ENCODE measurements at regions not wholly inside any gene's neighbourhood (a gene's known extent, or its start where the extent isn't known, plus 50 kb on each side); places are given as distances from the start of the nearest gene placed in this dataset.

GRCh38 chr2:176960061-176960460 lies 252.5 kb upstream of the HNRNPA3 start:
- Histone ChIP-seq H3K4me3 (no peak overlapping the region), H3K27ac (no peak overlapping the region), H3K9me3 (no peaks in the 10 kb centered on the region), H3K4me2 (no peak overlapping the region), H3K4me1 (no peaks in the 10 kb centered on the region)
- TF ChIP-seq FOSL2 (IDR thresholded peaks at IDR 0.05) (no peak), FOSL2 (CRISPR knock-in tag; IDR thresholded peaks at IDR 0.05) (no peak), FOXS1 (CRISPR knock-in tag; IDR thresholded peaks at IDR 0.05) (no peak), TP53 (CRISPR knock-in tag; IDR thresholded peaks at IDR 0.05) (no peak), HMGXB4 (CRISPR knock-in tag; IDR thresholded peaks at IDR 0.05; ENCODE audit: borderline replicate concordance) (no peak), RNF2 (IDR thresholded peaks at IDR 0.05; ENCODE audit: borderline replicate concordance, low read depth) (no peak), ZC3H11A (IDR thresholded peaks at IDR 0.05) (no peak), EP300 (IDR thresholded peaks at IDR 0.05) (no peak), MAZ (IDR thresholded peaks at IDR 0.05; ENCODE audit: borderline replicate concordance, low read depth, low read length) (no peak)
- TF ChIP-seq, protein P1, sequence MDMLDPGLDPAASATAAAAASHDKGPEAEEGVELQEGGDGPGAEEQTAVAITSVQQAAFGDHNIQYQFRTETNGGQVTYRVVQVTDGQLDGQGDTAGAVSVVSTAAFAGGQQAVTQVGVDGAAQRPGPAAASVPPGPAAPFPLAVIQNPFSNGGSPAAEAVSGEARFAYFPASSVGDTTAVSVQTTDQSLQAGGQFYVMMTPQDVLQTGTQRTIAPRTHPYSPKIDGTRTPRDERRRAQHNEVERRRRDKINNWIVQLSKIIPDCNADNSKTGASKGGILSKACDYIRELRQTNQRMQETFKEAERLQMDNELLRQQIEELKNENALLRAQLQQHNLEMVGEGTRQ (IDR thresholded peaks at IDR 0.05): no peak
- no peak for ATAC-seq
- POLR2A ChIA-PET: interaction anchor here (0.6 kb wide), 1 partner anchor 184 kb away, joined by 3 read pairs; no protein-coding TSS in a partner anchor
- no peak for FAIRE-seq
- 2% methylated on average over 2 of the region's 2 CpGs for WGBS (ENCODE audit: missing lambda C conversion rate)
- CTCF ChIA-PET: no interaction called here
- DNase-seq (ENCODE audit: low read depth in 1 of 2, low spot score in 1 of 2): no peak

DNA sequence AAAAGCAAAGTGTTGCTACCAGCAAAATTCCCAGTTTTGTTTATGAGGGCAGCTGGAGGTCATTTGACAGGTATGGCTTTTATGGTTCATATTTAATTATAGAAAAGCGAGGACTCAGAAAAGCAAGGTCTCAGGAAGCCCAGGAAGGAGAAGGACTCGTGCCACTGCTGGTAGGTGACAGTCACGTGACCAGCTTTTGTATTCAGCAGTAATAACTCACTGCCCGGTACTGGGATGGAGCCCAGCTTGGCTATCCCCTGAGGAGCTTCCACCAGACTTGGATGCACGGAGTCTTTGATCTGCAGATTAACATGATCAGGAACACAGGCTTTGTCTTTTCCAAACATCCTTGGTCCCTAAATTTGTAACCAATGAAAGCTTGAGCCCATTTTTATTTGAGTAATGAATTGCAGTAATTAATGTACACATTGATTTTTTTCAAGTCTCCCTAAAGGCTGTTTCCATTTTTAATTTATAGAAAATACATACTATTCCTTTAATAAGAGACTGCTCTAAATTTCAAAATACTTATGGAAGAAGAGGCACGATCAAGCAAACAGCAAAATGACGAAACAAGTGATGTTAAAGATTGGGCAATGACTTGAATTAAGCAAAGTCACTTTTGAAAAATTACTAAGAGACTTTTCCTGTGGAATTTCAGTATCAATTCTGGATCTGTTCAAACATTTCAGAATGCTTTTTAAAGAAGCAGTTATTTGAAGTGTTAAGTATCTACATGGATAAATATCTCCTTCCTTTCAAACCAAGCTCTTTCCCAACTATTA lies 251.7 kb upstream of the HNRNPA3 start:
- FAIRE-seq: no peak
- no peak overlapping the region for H3K4me3 ChIP-seq
- CTCF ChIA-PET: no interaction called here
- WGBS (ENCODE audit: missing lambda C conversion rate): 5% methylated on average over 7 of the region's 7 CpGs
- no peak overlapping the region for H3K4me2 ChIP-seq
- TF ChIP-seq, protein P1 (IDR thresholded peaks at IDR 0.05): peak; percentile 50; the same call in 1 of the 2 replicates
- TF ChIP-seq RCOR1 (IDR thresholded peaks at IDR 0.05; ENCODE audit: low read depth, low read length): no peak
- POLR2A ChIA-PET: no interaction called here
- no peak for DNase-seq (ENCODE audit: low read depth in 1 of 2, low spot score in 1 of 2)
- no peaks in the 10 kb centered on the region for H3K4me1 ChIP-seq
- no peak overlapping the region for H3K27ac ChIP-seq
- ATAC-seq: no peak
- no peaks in the 10 kb centered on the region for H3K9me3 ChIP-seq

DNA sequence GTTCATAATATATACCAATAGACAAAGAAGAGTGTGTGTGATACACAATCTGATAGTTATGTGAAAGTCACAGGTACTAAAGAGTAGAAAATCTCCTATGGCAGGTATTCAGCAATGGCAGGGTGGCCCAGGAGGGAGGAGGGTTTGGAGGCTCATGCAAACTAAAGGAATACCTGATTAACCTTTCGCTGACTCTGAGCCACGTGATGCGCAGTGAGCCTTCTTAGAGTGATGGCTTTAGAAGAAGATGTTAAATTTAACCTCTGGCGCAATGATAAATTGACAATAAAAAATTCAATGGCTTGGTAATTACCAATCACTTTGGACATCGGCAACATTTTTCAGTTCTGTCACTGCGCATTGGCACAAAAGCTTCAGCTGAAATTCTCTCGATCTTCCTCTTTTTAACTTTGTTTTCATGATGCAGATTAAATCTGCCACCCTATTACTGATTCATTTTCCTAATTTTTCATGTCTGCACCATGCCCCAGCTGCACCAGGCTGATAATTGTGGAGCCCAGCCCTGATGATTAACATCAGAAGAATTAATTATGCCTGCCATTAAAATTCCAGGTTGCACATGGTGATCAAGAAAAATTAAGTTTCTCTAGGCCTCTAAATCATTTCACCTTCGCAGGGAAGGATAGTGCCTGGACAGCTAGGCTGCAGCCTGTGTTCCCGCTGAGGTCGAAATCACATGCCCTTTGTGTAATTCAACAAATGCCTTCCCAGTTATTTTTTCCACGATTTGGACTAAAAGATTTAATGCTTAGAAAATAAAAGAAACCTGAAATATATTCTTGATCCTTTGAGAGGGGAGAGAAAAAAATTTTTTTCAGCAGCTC lies 250.6 kb upstream of the HNRNPA3 start:
- no peaks in the 10 kb centered on the region for H3K4me1 ChIP-seq

More for the DNA sequence above, 250.6 kb upstream of the HNRNPA3 start:
- no peak for TF ChIP-seq CBX8 (IDR thresholded peaks at IDR 0.05)
- TF ChIP-seq CHD4 (IDR thresholded peaks at IDR 0.05; ENCODE audit: borderline replicate concordance): no peak
- no peak for TF ChIP-seq EP300 (IDR thresholded peaks at IDR 0.05)
- no peak for TF ChIP-seq FOXS1 (CRISPR knock-in tag; IDR thresholded peaks at IDR 0.05)
- TF ChIP-seq RFX5 (IDR thresholded peaks at IDR 0.05): no peak
- no peak for TF ChIP-seq RAD21 (conservative IDR thresholded peaks at IDR 0.05 in 1 of 2, IDR thresholded peaks at IDR 0.05 in 1 of 2)
- TF ChIP-seq HMGXB4 (CRISPR knock-in tag; IDR thresholded peaks at IDR 0.05; ENCODE audit: borderline replicate concordance): no peak
- TF ChIP-seq FOSB (CRISPR knock-in tag; IDR thresholded peaks at IDR 0.05): no peak
- no peak for TF ChIP-seq NPAS2 (CRISPR knock-in tag; IDR thresholded peaks at IDR 0.05; ENCODE audit: borderline replicate concordance)
- no peak for TF ChIP-seq BCL3 (IDR thresholded peaks at IDR 0.05)
- TF ChIP-seq RCOR1 (IDR thresholded peaks at IDR 0.05; ENCODE audit: low read depth, low read length): no peak
- TF ChIP-seq SMC3 (IDR thresholded peaks at IDR 0.05): no peak
- no peak for TF ChIP-seq MAX (IDR thresholded peaks at IDR 0.05)
- no peak for TF ChIP-seq HDAC2 (IDR thresholded peaks at IDR 0.05)
- Histone ChIP-seq H3K27ac (no peak overlapping the region), H3K4me3 (no peak overlapping the region), H3K4me2 (no peak overlapping the region), H3K9me3 (no peaks in the 10 kb centered on the region)
- WGBS (ENCODE audit: missing lambda C conversion rate): 51% methylated on average over 11 of the region's 11 CpGs
- no peak for FAIRE-seq
- ChIA-PET CTCF (no interaction called here), POLR2A (no interaction called here)
- no peak for ATAC-seq
- no peak for DNase-seq (ENCODE audit: low read depth in 1 of 2, low spot score in 1 of 2)

All from A549 (cell line).